HG03439 (cell line): ENCODE measurements at regions not wholly inside any gene's neighbourhood (a gene's known extent, or its start where the extent isn't known, plus 50 kb on each side); places are given as distances from the start of the nearest gene placed in this dataset.

Source experiments
- ATAC-seq: cut with Tn5 transposase; IDR thresholded peaks from one replicate; pipeline ENCODE4 v1.9.1; 2021; ENCODE audit warnings: mild to moderate bottlenecking, moderate library complexity; ENCODE audit not compliant: unreplicated experiment

DNA sequence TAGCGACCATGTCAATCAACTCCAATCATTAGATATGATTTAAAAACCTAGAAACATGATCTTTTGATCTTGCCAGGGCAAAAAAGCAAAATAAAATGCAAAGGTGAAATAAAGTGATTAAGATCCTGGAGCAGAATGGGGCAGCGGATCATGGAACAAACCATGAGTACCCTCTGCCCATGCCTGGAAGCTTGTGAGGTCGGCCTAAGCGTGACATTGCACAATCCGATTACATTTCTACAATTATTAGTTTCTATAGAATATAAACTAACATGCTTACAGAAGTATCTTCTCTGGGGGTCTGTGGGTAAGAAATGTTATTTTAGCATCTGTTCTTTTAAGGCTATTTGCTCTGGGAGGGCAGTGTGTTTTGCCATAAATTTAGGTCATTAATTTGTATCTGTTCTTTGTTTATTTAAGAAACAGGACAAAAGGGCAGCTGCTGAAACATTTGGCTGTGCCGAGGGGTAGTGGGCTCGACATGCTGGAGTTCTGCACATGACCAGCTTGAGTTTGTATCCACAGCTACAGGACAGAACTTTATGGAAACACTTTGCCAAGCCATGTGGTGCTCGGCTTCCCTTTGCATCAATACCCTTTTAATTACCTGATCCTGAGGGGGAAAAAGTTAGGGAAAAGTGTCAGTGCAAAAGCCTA, 55.9 kb downstream of the ZBTB18 start:
- no peak for ATAC-seq

DNA sequence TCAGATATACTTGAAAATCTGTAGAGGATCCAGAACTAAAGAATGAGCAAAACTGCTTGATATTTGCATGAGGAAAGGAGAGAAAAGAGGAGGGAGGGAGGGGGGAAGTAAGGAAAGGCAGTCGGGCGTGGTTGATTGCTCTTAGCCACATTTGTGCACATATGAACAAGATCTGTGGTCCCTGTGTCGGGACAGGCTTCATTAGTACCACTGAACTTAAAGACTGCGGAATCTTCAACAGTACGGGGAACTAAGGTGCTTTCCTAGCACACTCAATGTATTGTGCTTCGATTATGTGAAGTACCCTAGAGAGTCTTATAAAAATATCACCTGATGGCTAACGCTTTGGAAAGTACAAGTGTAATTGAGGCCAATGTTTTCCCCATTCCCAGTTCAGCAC, 59.9 kb downstream of the ZBTB18 start:
- no peak for ATAC-seq

DNA sequence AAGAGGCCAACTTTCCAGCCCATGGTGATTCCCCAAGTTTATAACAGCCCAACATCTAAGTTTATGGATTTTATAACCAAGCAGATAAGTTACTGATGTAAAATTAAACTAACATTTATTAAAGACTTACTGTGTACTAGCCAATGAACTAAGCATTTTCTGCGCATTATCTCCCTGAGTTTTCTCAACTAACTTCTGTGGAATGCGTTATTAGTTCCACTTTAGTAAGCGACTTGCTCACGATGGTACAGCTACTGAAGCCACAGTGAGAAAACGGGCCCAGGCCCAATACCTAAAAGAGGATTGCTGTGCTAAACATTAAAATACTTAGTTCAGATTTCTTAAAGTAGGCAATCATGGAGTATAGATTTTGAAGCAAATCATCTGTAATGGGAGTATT, 61.0 kb downstream of the ZBTB18 start:
- ATAC-seq, result no peak

DNA sequence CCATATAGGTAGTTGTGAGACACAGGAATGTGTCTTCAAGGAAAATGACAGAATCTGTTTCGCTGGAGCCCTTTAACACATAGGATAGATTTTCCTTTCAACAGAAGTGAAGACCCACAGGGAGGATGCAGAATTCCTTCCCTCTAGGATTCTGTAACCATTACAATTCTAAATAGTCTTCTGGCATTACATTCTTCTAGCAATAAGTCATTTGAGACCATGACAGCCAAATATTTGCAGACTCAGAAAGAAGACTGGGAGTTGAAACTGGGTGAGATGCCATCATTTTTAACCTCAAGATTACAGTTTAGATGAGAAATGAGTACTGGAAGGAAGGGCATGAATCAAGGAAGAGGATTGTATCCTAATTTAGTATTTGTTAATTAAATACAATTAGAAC, 61.6 kb downstream of the ZBTB18 start:
- no peak for ATAC-seq

DNA sequence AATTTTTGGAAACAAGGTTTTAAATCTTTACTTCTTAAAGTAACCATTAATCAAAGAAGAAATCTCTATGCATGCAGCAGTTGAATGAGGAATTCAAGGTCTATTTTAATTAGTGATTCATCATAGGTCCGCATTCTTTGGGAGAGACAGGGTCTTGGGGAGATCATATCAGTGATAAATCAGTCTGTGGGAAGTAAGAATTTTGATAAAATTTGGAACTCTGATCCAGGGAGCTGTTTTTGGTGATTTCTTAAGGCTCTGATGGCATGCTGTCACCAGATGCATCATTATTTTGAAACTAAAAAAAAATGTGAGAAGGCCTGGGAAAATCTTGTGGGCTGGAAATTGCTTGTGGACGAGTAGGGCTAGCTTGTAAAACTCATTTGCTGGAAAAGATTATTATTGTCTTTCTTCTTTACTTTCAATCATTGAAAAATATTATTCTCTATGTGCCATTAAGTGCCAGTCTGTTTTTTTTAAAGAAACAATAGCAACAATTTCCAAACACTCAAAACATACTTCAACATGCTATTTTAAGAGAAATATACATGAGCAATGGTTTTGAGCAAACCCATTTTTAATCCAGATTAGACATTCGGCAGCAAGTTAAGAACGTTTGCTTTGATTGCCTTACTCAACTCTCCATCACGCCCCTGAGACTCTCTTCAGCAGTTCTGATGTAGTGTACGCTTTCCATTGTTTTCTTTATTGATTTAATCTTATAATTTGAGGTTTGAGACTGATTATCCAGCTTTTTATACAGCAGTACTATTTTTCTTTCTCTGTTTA, 62.6 kb downstream of the ZBTB18 start:
- ATAC-seq, result no peak

DNA sequence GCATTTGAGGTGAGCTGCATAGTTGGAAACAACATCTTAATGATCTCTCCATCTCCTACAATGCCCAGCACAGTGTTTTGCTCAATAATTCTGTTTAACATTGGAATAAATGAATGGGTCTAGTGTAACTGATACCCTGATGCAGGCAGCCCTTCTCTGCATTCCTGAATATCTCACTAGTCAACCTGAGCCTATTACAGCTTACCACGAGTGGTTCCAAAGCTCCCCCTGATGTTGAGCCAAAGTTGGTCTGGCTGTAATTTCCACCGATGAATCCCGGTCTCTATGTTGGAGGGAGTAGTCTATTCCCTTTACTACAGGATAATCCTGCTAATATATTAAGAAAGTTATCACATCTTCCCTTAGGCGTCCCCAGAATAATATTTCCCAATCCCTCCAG, 63.8 kb downstream of the ZBTB18 start:
- ATAC-seq, result no peak

DNA sequence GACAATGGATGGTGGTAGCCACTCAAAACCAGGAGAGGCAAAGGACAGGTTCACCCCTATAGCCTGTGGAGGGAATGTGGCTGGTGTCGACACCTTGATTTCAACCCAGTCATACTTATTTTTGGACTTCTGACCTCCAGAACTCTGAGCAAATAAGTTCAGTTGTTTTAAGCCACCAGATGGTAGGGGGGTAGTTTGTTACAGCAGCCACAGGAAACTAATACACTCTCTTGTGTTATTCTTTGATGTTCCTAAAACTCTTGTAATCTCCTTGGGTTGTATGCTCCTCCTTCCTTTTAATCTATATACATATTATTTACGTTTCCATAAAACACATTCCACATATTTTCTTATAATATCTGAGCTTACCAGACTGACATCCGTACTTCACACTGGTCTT, 65.9 kb downstream of the ZBTB18 start:
- no peak for ATAC-seq

DNA sequence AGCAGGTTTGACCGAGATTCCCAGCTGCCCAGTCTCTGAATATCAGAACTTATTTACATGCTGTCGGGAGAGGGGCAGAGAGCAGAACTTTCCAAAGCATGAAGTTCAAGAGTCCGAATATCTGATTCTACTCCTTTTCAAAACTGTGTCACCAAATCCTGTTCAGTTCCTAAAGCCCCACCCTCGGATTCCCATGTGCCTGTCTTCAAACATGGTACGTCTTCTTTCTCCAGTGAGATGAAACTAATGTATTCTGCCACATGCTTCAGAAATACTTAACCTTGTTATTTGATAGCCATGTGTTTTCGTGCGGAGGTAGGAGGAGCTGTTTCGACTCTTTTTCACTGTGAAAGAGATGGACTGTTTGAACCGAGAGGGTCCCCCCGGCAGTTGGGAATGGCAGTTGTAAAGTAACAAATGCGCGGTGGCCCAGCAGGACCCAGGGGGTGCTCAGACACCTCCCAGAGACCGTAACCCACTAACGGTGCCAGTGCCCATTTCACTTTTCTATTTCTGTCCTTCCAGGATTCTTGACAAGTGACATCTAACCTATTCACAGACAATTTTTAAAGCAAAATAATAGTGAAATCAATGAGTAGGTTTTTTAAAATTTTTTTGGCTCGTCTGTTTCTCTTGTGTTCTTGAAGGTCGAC, 67.2 kb downstream of the ZBTB18 start:
- no peak for ATAC-seq

DNA sequence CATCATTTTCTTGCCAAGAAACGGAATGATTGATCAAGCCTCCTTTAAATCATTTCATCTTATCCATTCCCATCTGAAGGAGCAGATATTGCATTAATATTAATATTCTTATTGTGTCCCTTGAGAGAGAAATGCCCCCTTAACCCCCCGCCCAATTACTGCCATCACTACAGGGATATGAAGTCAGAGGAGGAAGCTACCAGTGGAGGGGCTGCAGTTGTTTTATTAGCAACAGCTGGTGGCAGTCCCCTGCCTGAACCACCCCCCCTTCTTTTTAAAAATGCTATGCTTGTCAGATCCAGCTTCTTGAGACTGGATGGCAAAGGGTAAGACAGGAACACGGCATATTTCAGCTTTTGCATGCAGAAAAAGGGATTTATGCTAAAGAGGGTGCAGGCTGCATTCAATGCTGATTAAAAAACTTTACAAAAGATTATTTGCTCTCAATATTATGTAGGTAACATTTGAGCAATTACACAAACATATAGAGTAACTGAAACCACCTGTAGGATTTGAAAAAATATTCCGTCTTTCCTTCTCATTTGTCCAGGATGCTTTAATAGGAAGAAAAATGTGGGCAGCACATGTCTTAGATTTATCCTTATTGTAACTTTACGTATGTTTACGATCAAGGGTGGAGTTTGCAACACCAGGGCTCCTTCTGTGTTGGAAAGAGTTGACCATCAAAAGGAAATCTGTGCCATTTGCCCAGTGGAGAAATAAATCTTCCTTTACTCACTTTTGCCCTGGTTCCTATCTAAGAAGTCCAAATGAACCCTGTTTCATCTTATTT, 77.7 kb downstream of the ZBTB18 start:
- ATAC-seq, result no peak

DNA sequence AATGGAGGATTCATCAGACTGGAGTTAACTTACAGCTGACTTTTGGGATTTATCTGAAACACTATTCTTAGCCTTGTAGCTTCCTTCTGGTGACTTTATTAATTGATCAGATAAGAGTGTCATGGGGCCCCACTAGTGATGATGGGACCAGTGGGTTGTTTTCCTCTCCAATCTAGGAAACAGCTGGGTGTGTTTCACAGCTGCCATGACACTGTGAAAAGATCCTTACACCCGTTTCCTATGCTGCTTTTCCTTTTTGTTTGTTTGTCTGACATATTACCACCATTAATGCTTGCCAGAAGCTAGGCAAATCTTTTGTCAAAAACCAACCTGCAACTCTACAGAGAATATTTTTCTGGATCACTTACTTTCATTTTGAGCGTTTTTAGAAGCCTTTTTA, 86.2 kb downstream of the ZBTB18 start:
- no peak for ATAC-seq

DNA sequence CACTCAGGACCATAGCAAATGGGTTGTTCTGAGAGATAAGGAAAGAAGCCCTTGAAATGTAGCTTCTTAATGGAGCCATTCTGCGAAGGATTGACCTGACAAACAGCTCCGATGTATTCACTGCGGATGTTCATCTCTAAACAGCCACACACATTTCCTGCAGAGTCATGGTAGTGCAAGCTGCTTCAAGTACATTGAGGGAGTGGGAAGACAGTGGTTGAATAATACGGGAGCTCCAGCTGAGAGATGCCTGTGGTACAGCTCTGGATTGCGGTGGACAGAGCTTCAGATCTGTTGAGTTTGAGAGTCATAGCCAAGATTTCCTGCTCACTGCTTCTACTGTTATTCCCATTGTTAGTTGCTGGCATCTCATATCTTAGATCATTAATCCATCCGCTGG, 86.6 kb downstream of the ZBTB18 start:
- ATAC-seq, result no peak

DNA sequence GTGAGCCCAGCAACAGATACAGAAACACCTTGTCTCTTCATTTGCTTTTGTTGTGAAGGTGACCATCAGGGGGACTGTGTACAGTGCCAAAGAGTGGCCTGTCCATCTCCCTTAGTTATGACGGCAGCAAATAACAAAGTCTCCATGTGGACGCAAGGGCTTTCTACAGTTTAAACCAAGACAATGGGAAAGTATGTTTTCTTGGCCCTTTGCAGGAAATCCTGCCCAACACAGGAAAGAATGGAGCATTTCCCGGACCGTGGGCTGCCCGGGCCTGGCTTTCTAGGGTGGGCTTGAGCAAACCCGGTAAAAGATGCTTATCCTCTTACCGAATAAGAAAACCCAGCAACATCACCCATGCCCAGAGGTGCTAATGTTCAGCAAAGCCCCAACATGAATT, 87.3 kb downstream of the ZBTB18 start:
- ATAC-seq, result no peak

DNA sequence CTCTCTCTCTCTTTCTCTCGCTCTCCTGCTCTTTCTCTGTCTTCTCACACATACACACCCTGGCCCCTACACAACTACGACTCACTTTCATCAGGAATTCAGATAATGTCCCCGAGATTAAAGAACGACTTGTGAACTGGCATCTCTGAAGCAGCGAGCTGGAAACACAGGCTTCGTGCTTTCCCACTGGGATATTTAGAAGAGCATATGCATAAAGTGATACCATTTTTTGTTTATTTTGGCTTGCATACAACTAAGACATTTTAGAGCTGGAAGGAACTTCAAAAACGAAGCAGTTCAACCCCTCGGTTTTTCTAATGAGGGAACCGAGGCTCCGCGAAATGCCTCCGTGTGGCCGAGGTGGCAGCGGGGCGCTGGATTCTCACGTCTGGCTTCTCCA, 88.6 kb downstream of the ZBTB18 start:
- ATAC-seq, result no peak

DNA sequence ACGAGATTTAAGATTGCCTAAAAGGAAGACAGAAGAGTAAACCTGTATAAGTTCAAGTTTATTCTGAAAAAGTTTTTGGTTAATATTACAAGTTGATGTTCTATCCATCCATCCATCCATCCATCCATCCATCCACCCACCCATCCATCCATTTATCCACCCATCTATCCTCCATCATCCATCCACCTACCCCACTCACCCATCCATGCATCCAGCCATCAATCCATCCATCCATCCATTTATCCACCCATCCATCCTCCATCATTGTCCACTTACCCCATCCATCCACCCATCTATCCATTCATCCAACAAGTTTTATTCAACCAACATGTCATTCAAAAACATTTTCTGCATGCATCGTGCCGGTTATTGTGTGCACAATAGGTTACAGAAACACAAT, 89.3 kb downstream of the ZBTB18 start:
- ATAC-seq, result no peak

DNA sequence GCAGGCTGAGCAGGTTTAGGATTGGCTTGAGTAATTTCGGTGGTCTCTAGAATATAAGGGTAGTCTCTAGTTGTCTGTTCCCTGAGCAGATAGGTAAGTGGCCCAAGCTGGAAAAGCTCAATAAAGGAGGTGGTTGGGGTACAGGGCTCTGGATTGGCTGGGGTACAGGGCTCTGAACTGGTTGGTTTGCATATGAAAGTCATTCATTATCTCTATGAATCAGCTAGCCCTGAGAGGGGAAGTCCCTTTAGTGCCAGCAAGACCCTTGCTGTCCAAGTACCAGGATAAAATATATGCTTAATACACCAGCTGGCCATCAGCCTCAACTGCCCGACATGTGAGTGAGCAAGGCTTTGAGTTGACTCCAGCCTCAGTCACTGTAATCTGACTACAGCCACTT, 93.0 kb downstream of the ZBTB18 start:
- ATAC-seq, result no peak

DNA sequence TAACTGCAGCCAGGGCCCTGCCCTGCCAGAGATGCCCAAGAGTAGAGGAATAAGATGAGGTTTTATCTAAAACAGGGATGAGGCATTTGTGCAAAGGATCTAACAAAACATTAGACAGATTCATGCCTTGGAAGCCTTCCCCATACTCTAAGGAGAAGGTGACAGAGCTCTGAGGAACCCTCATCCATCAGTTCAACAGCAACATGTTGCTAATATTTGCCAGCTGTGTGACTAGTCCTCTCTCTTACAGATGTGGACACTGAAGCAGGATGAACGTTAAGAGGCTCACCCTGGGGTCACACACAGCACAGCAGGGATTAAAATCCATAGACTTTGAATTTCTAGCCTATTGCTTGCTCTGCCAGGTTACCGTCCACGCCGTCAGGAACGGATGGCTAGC, 99.0 kb downstream of the ZBTB18 start:
- ATAC-seq, result no peak

DNA sequence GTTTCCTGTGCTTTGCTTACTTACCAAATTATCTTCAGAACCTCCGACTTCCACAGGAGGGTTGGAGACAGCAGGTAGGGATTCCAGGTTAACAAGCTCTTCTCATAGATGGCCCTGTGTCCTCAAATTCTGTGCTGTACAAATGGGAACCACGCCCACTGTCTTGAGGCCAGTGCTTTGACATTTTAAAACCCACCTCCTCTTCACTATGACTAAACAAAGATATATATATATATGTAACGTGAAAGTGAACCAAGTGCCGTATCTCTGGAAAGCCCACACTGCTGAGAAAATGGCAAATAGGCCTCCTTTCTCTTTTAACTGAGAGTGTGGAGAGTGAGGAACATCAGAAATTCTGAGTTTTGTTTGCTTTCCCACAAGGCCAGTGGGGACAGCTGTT, 99.6 kb downstream of the ZBTB18 start:
- no peak for ATAC-seq

DNA sequence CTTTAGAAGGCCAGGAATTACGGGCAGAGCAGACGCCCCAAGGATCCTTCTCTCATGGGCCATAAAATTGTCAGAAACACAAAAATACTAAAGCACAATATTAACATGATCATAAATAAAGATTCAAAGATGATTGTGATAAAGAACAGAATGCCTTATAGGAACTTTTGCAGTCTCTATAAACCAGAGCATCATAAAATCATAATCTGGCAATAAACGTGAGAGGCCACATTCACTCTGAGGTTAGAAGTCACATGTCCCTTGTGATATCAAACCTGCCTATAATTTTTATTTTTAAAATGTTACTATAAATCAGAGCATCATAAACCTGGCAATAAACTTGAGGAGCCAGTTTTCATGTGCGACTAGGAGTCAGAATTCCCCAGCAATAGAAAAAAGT, 100.5 kb downstream of the ZBTB18 start:
- no peak for ATAC-seq

DNA sequence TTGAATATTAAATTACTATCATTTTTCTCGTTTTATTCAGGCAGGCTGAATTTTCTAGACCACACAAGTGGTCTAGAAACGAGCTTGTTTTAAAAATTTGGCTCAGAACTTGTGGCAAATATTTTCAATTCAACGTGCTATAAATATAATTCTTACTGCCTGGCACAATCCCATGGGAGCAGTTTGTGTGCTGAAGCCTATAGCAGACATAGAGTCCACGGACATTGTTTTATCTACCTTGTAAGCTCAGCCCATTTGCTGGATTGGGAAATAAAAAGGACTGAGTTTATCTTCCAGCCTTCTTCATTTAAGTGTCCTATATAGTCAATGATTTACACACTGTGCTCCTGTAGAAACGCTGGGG, 103.4 kb downstream of the ZBTB18 start:
- no peak for ATAC-seq

DNA sequence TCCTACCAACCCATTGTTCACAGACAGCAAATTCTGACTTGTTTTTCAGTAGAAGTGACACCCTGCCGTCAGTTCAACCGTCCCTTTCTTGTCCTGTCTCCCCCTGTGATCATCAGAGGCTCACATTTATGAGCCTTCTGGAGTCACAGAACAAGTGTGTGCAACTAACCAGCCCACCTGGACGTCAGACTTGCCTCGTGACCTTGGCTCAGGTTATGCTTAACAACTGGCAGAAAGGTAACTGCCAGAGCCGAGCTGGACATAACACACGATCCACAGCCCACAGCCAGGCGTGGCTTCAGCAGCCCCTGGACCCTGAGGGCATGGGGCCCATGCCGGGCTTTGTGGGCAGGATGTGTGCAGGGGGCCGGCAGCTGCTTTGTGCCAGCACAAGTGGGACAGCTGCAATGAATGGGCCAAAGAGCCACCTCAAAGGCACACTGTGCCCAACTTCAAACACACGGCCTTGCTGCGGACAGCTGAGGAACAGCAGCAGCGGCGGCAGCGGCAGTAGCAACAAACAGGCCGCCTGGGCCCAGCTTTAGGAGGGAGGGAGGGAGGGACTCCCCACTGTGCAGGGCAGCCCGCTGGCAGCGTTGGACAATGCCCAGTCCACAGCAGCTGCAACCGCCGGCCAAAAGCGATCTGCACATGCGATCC, 103.9 kb downstream of the ZBTB18 start:
- ATAC-seq, result no peak

DNA sequence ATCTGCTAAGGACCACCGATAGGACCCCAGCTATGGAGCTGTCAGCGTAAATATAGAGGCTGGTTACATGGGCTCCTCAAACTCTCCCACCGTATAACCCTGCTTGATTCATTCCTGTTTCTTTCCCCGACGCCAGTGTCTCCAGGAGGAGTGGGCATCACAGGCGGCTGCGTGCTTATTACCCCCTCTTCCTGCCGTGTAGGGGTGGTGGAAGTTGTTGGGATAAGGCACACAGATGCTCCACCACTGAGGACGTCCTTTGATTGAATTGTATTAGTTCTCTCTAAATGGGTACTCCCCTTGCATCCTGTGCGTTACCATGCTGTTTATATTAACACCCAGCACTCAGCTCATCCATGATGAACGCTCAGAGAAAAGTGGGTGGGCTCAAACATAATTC, 104.6 kb downstream of the ZBTB18 start:
- ATAC-seq, result no peak
